ENCODE measurements at regions not wholly inside any gene's neighbourhood (a gene's known extent, or its start where the extent isn't known, plus 50 kb on each side); places are given as distances from the start of the nearest gene placed in this dataset.

DNA sequence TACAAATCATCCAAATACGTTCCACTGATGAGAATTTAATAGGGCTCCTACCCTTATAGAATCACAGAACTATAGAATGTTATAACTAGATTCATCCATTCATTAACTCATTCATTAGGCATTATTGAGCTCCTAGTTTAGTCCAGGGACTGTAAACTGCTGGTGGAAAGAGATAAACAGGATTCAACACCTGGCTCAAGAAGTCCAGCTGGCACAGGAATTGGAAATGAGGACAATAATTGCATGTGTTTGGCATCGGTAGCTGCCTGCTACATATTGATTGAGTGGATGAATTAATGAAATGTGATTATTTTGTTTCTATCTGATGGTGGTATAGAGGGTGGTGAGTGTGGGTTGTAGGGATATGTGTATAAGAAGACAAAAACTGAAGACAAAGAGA lies 100.8 kb upstream of the TLE1 start (continued):
- no peak for TF ChIP-seq ZBTB11 (CRISPR knock-in tag; IDR thresholded peaks at IDR 0.05)
- no peak for TF ChIP-seq ZBED1 (IDR thresholded peaks at IDR 0.05; ENCODE audit: borderline replicate concordance)

GRCh38 chr9:81791076-81791475 lies 101.7 kb upstream of the TLE1 start:
- TF ChIP-seq POLR2A (IDR thresholded peaks at IDR 0.05; ENCODE audit: low read depth, low read length) (no peak), NR2C2 (IDR thresholded peaks at IDR 0.05; ENCODE audit: borderline replicate concordance, control insufficient read depth, insufficient read length, low read depth) (no peak), POLR2AphosphoS2 (IDR thresholded peaks at IDR 0.05; ENCODE audit: low read depth, low read length) (no peak), ZBED1 (IDR thresholded peaks at IDR 0.05; ENCODE audit: borderline replicate concordance) (no peak), NFIC (IDR thresholded peaks at IDR 0.05; ENCODE audit: low read depth, low read length) (no peak), KAT2A (conservative IDR thresholded peaks at IDR 0.05; ENCODE audit: control insufficient read depth, low read depth, low read length) (no peak), BRCA1 (IDR thresholded peaks at IDR 0.05; ENCODE audit: low read depth, low read length) (no peak), ZBTB11 (CRISPR knock-in tag; IDR thresholded peaks at IDR 0.05) (no peak), RUNX3 (IDR thresholded peaks at IDR 0.05; ENCODE audit: low read length) (no peak)
- Histone ChIP-seq H3K4me2 (ENCODE audit: control insufficient read depth, insufficient read depth) (no peak overlapping the region), H3K79me2 (ENCODE audit: control insufficient read depth, insufficient read depth, low read length) (no peaks in the 10 kb centered on the region), H3K4me1 (ENCODE audit: control insufficient read depth, insufficient read depth, low read length) (no peaks in the 10 kb centered on the region), H3K27ac (ENCODE audit: control insufficient read depth, insufficient read depth) (no peak overlapping the region), H3K36me3 (ENCODE audit: control insufficient read depth in 2 of 2, insufficient read depth in 2 of 2, low read length in 1 of 2) (no peaks in the 10 kb centered on the region), H3K27me3 (replicated peaks in 1 of 2; ENCODE audit: control insufficient read depth in 2 of 2, insufficient read depth in 2 of 2, low read length in 1 of 2) (no peaks in the 10 kb centered on the region), H3K9ac (ENCODE audit: control insufficient read depth, insufficient read depth, low read length) (no peak overlapping the region), H4K20me1 (ENCODE audit: control insufficient read depth, insufficient read depth) (no peaks in the 10 kb centered on the region), H3K9me3 (replicated peaks; ENCODE audit: control insufficient read depth, insufficient read depth, low read length) (no peaks in the 10 kb centered on the region), H2AFZ (ENCODE audit: control insufficient read depth, low read depth, low read length) (no peak overlapping the region), H3K4me3 (no peak overlapping the region)
- POLR2A ChIA-PET: no interaction called here
- no peak for DNase-seq (ENCODE audit: low read depth, low spot score)
- no peak for ATAC-seq
- WGBS (ENCODE audit: insufficient coverage, insufficient replicate concordance, low lambda C conversion rate, missing lambda C conversion rate): 80% methylated on average over 7 of the region's 7 CpGs
- intact Hi-C loops (cut with micrococcal nuclease; ENCODE audit: unreplicated experiment): no loop called here
- CTCF ChIA-PET: no interaction called here
- BruUV-seq (replicated peaks): no TSS peak
- RAD21 ChIA-PET (ENCODE audit: unreplicated experiment): no interaction called here
- in situ Hi-C loops (cut with MboI): no loop called here
- SMC1A ChIA-PET (ENCODE audit: uncharacterized antibody, unreplicated experiment): no interaction called here
- FAIRE-seq: no peak
